ENCODE measurements at regions not wholly inside any gene's neighbourhood (a gene's known extent, or its start where the extent isn't known, plus 50 kb on each side); places are given as distances from the start of the nearest gene placed in this dataset.

DNA sequence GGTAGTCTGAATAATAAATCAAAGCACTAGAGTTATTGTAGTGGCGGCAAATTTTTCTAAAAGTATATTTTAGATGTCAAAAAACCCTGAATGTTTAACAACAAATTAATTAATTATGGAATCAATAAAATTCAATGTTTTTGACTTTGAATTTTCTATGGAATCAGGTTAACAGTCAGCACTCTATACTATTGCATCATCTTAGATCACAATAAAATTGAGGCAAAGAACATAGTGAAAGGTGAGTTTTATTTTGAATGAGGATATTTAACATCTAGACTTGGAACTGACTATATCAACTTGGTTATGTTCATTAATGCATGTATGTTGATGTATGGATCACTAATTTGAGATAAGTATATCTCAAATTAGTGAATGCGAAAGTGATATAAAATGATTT, 148.5 kb downstream of the TNFSF18 start:
- CTCF ChIA-PET, result interaction anchor here (1.0 kb wide), 1 partner anchor 300 kb away, joined by 3 read pairs; no protein-coding TSS in a partner anchor
- POLR2A ChIA-PET, result interaction anchor here (1.3 kb wide), 1 partner anchor 7 kb away, joined by 3 read pairs; no protein-coding TSS in a partner anchor

DNA sequence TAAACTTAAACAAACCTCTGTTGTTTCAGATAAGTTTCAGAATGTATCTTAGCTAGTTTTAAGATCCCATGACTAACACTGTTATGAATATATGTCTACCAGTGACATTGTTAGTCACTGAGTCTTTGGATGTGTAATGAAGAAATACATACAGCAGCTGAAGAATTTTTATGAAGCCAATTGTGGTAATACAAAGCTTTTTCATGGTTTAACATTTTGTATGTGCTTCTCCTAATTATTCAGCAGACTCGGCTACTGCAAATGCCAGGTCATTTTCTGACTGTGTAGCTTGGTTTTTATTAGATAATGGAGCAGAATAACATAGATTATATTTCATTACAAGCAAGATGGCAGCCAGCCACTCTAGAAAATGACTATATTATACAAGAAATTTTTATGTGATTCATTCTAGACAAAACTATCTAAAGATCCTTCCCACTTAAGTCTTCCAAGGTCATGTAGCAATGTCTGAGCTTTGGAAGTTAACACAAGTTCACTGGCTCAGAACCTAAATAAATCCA, 147.8 kb downstream of the TNFSF18 start:
- CTCF ChIA-PET, result interaction anchor here (0.7 to 1.0 kb wide), 2 partner anchors 158 to 299 kb away, joined by 3 read pairs; no protein-coding TSS in a partner anchor
- POLR2A ChIA-PET, result interaction anchor here (0.6 to 1.3 kb wide), 2 partner anchors 8 to 36 kb away, joined by 3 to 13 read pairs; no protein-coding TSS in a partner anchor

DNA sequence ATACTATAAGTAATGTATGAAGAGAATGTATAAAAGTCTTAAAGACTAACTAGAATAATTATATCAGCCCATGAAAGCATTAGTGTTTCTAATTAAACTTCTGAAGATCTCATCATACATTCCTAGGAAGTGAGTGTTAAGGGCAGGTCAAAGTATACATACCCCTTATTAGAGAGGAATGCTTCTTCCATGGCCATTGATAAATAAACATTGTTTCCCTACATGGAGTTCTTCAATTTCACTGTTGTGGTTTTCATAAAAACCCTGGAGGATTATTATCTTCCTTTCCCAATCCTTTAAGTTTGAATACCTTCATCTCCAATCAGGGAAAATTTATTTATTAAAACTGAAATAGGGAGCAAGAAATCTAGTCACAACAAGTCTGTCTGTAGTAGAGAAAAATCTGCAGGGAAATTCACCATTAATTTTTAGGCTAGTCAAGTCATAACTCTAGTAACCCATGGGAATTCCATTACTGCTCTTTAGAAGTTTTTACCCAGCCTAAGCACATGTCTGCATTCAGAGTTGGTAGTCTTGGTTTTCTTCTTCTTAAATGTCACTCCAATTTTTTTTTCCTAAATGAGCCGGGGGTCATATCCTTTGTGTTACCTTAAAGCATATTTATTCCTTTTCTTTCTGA, 147.0 kb downstream of the TNFSF18 start:
- ChIA-PET CTCF (no interaction called here), POLR2A (interaction anchor here (1.3 kb wide), 1 partner anchor 9 kb away, joined by 3 read pairs; no protein-coding TSS in a partner anchor)

DNA sequence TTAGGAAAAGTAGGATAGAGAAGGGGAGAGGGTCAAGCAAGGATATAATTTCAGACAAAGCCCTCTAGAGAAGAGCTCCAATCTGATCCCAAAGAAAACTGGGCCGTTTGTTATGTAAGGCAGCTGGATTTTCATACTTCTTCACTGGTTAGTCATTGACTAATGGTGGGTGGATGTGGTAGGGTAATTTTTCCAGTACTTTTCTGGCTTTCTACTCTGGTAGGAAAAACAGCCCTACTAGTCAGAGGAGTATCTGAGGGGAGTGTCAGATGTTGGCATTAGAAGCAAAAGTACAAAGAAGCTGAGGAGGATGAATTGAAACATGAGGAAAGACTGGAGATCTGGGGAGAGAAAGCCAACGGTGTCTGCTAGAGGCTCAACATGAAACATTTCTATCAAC, 145.3 kb downstream of the TNFSF18 start:
- ChIA-PET POLR2A (no interaction called here), CTCF (no interaction called here)

DNA sequence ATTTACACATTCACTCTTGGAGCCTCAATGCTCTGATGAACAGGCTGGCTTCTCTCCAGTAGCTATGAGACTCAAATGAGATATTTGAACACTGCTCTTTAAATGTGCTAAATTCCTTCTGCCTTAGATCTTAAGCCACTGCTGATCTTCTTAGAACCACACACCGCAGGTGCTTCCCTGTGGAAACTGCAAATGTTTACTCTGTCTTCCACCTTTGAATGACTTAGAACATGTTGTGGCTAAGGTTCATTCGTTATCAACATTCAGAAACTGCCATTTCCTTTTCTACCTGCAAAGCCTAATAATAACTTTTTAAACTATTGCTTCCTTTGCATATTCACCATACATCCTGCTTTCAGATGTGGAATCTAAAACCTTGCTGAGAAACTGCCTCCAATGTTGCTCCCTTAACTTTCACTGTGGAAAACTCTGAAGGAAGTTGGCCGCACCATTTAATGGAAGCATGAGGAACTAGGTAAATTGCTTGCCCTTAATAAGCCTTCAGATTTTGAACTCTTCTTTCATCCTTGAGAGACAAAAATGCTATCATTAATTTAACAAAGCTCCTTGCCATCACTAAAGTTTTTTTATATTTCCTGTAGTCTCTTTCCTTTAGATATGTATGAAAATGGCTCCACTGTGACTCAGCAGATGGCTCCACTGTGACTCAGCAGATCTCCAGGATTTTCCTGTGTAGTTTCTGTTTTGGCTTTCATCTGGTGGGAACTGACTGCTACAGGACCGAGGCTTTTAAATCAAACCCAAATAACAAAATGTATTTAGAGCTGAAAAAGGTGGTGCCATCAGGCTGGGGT, 143.8 kb downstream of the TNFSF18 start:
- CTCF ChIA-PET, result no interaction called here
- POLR2A ChIA-PET, result no interaction called here

DNA sequence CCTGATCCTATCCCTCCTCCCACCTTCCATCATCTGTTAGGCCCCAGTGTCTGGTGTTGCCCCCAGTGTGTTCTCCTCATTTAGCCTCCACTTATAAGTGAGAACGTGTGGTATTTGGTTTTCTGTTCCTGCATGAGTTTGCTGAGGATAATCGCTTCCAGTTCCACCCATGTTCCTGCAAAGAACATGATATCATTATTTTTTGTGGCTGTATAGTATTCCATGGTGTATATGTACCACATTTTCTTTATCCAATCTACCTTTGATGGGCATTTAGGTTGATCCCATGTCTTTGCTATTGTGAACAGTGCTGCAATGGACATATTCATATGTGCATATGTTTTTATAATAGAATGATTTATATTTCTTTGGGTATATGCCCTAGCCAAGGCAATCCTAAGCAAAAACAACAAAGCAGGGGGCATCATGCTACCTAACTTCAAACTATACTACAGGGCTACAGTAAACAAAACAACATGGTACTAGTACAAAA, 142.9 kb downstream of the TNFSF18 start:
- CTCF ChIA-PET, result no interaction called here

DNA sequence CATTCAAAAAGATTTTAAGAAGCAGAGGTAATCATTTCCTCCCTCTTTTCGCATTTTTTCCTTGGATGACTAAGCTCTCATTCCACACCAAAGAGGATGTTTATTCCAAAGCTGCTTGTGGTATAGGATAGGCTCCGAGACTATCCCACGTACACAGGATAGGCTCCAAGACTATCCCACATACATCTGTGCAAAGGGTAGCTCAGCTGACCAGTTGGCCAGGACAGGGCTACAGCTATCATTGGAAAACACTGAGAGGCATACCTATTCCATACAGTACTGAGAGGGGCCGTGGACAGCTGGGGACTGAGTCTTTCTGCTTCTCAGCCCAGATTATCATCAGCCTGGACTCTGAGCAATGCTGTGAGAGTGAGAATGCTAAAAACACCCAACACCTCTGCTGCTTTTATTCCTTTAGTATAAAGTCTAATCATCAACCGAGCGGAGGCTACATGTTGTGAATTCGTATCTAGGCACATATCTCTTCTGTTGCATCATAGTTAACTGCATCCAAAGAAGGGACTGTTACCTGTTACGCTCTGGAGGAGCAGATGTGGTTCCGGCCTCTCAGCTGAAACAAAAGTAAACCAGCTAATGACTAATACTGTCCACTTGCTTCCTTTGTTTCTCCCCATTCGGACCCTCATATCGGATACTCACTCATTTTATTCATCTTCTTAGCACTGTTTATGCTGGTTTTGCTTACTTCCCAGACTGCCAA, 141.0 kb downstream of the TNFSF18 start:
- CTCF ChIA-PET, result no interaction called here
- POLR2A ChIA-PET, result no interaction called here

More for the DNA sequence above, 142.9 kb downstream of the TNFSF18 start:
- POLR2A ChIA-PET, result no interaction called here

DNA sequence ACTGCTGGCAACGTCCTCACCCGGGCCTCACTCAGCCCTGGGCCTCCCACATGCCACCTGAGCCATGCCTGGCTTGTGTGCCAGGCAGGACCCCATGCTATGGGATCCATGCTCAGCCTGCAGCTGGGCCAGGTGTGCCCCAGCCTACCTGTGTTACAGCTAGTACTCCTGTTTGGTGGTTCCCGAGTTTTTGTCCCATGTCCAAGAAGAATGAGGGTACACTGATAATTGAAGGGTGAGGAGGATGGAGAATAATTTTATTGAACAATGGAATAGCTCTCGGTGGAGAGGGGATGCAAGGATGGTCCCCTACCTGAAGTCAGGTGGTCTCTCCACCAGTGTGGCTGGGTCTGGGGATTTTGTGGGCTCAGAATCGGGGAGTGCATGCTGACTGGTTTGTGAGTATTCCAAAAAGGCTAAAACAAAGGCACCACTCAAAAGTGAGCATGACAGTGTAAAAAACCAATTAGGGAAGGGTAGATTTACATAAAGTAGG, 137.9 kb downstream of the TNFSF18 start:
- POLR2A ChIA-PET, result no interaction called here
- CTCF ChIA-PET, result interaction anchor here (0.6 kb wide), 1 partner anchor 185 kb away, joined by 4 read pairs; no protein-coding TSS in a partner anchor

DNA sequence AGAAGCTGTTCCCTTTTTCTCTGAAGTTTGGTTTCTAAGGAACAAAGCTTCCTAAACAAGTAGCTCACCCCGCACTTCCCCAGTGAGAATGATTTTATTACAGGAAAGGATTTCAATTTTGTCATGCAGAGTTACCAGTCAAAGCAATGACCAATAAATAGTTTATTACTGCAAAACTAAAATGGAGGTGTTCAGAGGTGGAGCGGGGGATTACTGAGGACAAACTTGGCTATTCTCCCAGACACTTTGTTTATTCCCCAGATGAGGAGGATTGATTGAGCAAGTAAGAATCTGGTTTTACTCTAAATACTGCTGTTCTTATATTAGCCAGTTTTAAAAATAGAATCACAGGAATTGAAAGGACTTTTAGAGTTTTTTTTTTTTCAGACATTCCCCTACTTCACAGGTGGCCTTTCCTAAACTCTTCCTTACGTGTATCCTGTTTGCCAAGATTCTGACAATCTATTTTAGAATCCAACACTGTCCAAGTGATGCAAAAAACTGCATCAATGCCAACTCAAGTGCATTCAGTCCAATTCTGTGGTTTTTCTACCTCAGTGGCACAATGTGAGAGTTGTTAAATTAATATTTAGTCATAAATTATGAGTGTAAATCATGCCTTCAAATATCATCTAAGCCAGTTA, 136.1 kb downstream of the TNFSF18 start:
- ChIA-PET POLR2A (no interaction called here), CTCF (no interaction called here)

DNA sequence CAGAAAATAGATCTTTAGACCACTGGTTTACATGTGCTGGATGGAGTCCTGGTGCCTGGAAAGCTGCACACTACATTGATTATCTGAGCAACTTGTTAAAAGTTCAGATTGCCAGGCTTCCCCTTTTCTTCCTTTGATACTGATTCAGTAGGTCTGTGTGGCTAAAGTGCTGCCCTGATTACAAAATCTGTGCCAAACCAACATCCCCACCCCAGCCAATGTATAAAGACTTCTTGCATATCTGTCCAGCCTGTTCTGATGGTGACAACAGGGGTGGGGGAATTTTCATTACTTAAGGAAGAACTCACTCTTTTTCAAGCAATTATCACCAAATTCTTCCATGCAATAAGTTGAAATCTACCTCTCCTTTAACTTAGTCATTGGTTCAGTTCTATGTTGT, 135.5 kb downstream of the TNFSF18 start:
- ChIA-PET POLR2A (no interaction called here), CTCF (no interaction called here)

DNA sequence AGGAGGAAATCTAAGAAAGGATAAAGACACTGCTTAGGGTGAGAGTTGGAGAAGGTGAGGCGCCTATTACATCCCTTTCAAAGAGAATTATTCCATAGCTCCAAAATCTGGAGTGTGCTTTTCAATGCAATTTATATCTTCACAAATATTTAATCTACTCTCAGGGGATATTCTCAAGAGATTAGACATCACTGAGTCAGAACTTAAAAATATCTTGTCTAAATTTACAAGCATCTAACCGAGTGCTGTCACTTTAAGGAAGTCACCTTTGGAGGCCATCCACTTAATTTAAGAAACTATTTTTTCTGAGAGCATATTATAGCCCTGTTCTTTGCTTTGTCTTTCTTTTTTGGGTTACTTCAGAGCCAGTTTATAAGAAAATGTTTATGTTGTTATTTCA, 134.6 kb downstream of the TNFSF18 start:
- ChIA-PET CTCF (no interaction called here), POLR2A (no interaction called here)

DNA sequence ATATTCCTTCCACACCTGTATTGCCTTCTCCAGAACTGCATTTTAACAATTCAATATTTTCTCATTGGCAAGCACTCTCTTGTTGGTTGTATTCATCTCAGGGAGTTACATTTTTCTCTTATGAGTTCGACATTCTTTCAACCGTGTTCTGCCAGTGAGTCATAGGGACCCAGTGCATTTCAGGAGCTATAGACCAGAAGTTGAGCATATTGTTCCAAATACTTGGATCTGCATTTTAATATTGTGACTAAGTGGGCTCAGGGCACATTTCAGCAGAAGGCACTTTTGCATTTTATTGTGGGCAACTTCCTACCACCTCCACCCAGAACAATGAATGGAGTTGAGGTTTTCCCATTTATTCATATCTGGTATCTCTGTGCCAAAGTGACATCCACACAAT, 132.8 kb downstream of the TNFSF18 start:
- ChIA-PET CTCF (no interaction called here), POLR2A (no interaction called here)

DNA sequence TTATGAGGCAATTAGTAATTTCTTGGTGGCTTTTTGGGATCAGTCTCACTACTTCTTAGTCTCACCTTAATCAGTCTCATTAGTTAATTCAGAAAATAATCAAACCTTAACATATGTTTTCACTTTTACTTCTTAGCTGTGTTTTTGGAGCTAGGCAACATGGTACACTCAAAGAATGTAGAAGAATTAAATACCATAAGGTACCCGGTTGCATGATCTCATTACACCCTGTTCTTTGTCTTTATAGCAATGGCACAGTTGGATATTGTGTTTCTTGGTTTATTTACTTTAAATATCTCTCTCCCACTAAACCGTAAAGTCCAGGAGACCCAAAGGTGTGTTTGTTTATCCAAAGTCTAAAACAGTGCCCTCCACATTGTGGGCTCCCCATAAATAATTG, 132.3 kb downstream of the TNFSF18 start:
- ChIA-PET CTCF (no interaction called here), POLR2A (no interaction called here)

DNA sequence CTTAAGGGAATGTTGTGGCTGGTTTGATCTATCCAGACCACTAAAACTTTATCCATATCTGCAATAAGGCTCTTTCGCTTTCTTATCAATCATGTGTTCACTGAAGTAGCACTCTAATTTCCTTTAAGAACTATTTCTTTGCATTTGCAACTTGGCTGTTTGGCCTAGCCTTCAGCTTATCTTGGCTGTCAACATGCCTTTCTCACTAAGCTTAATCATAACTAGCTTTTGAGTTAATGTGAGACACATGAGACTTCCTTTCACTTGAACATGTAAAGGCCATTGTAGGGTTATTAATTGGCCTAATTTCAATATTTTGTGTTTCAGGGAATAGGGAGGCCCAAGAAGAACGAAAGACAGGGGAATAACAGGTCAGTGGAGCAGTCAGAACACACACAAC, 124.7 kb downstream of the TNFSF18 start:
- ChIA-PET CTCF (no interaction called here), POLR2A (no interaction called here)

DNA sequence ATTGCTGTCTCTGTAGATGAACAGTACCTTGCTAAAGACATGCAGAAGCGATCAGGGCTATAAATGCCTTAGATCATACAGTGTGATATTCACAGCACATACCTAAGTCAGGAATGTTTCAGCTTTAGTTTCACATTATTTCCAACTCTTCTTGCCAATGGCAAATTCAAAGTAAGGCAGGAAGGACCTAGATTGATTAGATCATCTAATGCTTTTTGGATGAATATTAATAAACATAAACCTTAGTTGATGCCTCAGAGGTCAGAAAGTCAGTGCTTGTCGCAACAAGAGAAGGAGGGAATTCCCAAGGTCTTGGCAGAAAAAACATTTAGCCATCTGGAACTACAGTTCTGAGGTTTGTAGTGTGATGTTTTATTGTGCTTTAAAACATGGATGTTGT, 122.3 kb downstream of the TNFSF18 start:
- POLR2A ChIA-PET, result no interaction called here
- CTCF ChIA-PET, result no interaction called here

DNA sequence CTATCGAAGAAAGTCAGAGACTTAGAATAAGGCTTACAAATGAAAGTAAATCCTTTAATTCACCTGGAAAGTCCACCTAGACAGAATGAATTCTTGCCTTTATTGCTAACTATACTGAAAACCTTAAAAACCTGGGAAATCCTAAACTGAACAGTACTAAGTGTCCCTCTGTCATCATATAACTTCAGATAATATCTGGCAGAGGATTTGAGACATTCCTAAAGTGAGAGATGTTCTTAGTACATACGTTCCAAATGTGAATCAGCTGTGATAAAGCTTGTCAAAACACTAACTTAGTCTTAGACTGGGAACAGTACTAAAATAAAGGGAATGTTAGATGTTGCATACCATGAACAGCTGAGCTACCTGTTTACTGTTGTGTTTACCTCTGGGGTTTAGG, 121.7 kb downstream of the TNFSF18 start:
- ChIA-PET POLR2A (no interaction called here), CTCF (no interaction called here)

DNA sequence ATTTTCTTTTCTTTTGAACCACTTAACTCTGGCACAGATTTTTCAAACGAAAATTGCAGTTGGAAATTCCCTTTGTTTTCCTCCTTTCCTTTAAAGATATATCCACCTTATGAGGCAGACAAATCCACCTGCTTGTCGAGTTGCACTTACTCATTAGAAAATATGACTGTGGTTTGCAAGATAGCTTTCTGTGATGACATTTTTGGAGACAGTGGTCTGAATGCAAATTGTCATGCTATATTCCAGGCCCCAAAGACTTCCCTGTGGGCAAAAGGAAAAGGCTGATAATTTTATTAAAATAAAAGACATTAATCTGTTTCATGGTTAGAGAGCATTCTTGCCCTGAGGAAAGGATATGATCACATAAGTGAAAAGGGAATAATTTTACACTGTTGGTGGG, 120.6 kb downstream of the TNFSF18 start:
- CTCF ChIA-PET, result no interaction called here
- POLR2A ChIA-PET, result no interaction called here

DNA sequence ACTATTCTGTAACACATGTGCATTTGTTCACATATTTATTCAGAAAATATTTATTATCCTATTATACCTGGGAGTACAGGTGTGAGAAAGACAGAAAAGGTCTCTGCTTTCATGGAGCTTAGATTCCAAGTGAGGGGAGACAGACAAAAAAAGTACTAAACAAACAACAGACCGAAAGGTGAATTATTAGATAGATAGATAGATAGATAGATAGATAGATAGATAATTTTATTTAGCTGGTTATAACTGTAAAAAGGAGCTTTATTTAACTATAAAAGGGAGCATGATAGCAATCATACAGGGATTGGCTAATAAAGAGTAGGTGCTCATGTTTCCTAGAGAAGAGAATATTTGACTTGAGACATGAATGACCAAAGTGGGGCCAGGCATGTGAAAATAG, 119.4 kb downstream of the TNFSF18 start:
- CTCF ChIA-PET, result no interaction called here
- POLR2A ChIA-PET, result no interaction called here

DNA sequence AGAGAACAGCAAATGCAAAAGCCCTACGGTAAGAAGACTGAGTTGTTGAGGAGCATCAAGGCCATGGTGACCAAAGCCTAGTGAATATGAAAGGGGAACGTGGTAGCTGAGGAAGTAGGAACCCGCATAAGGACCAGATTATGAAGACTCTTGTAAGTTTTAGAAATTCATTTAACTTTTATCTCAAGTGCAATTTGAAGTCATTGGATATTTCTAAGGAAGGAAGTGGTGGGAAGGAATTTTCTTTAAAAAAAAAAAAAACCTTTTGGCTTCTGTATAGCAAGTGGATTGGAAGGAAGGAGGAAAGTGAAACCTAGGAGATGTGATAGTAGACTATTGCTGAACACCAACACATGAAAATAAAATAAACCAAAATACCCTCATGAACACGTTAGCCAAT, 119.0 kb downstream of the TNFSF18 start:
- CTCF ChIA-PET, result no interaction called here
- POLR2A ChIA-PET, result no interaction called here

DNA sequence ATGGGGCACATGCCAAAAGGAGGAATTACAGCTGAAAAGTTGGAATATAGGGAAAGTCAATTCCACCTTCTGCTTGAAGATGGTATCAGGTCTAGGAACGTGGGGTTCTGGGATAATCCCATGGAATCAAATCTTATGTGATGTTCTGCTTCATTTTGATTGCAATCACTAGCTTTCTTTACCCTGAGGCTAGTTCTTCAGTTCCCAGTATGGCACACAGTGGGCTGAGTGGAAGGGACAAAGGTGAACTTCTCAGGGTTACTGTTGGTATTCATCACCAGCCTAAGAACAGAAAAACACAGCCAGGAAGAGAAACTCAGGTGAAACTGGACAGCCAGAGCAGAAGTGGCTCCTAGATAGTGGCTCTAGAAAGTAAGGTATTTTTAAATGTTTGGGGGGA, 117.8 kb downstream of the TNFSF18 start:
- POLR2A ChIA-PET, result no interaction called here
- CTCF ChIA-PET, result no interaction called here
